ENCODE measurements at regions not wholly inside any gene's neighbourhood (a gene's known extent, or its start where the extent isn't known, plus 50 kb on each side); places are given as distances from the start of the nearest gene placed in this dataset.
A peak's percentile ranks its signal among the peaks of the same experiment; 100 is the strongest.

- Mint-ChIP-seq H3K9me3 (ENCODE audit: low read depth) (no peaks in the 10 kb centered on the region), H3K4me1 (peaks cover 11% of the 10 kb centered on the region), H3K27ac (no peak overlapping the region), H3K27me3 (peaks cover 72% of the 10 kb centered on the region), H3K4me3 (no peak overlapping the region), H3K36me3 (no peaks in the 10 kb centered on the region)
- CTCF ChIA-PET, result no interaction called here
- DNase-seq, result no peak
- ATAC-seq, result no peak
Measured at GRCh38 chr12:24565300-24565699, 383.6 kb downstream of the BCAT1 start.

- DNase-seq, result no peak
Measured at GRCh38 chr12:24562771-24563431, 386.0 kb downstream of the BCAT1 start.

GRCh38 chr12:24561882-24562770 is 386.8 kb downstream of the BCAT1 start:
- no peak for DNase-seq
- CTCF ChIA-PET, result no interaction called here
- H3K4me3 Mint-ChIP-seq, result peak overlapping the region; percentile 77
- H3K36me3 Mint-ChIP-seq, result no peaks in the 10 kb centered on the region
- peaks cover 11% of the 10 kb centered on the region for H3K4me1 Mint-ChIP-seq
- ATAC-seq, result peak; percentile 50
- H3K9me3 Mint-ChIP-seq (ENCODE audit: low read depth), result no peaks in the 10 kb centered on the region
- H3K27ac Mint-ChIP-seq, result peak overlapping the region; percentile 49
- peaks cover 74% of the 10 kb centered on the region for H3K27me3 Mint-ChIP-seq

More at GRCh38 chr12:24562771-24563431, 386.0 kb downstream of the BCAT1 start:
- Mint-ChIP-seq H3K4me1 (peaks cover 11% of the 10 kb centered on the region), H3K27me3 (peaks cover 76% of the 10 kb centered on the region), H3K27ac (no peak overlapping the region), H3K4me3 (peak overlapping the region; percentile 77), H3K36me3 (no peaks in the 10 kb centered on the region), H3K9me3 (ENCODE audit: low read depth) (no peaks in the 10 kb centered on the region)
- peak; percentile 45 for ATAC-seq
- CTCF ChIA-PET, result no interaction called here

GRCh38 chr12:24561411-24561871 is 387.5 kb downstream of the BCAT1 start:
- ATAC-seq (peak; percentile 23), DNase-seq (no peak)
- peaks cover 70% of the 10 kb centered on the region for H3K27me3 Mint-ChIP-seq
- no peaks in the 10 kb centered on the region for H3K9me3 Mint-ChIP-seq (ENCODE audit: low read depth)
- peaks cover 11% of the 10 kb centered on the region for H3K4me1 Mint-ChIP-seq
- CTCF ChIA-PET, result no interaction called here
- H3K4me3 Mint-ChIP-seq, result peak overlapping the region; percentile 77
- H3K27ac Mint-ChIP-seq, result peak overlapping the region; percentile 49
- no peaks in the 10 kb centered on the region for H3K36me3 Mint-ChIP-seq

GRCh38 chr12:24560831-24561271 is 388.1 kb downstream of the BCAT1 start:
- ATAC-seq, result no peak
- peaks cover 11% of the 10 kb centered on the region for H3K4me1 Mint-ChIP-seq
- CTCF ChIA-PET, result no interaction called here

GRCh38 chr12:24560192-24560775 is 388.6 kb downstream of the BCAT1 start:
- no peak for DNase-seq
- Mint-ChIP-seq H3K27me3 (peaks cover 66% of the 10 kb centered on the region), H3K4me3 (no peak overlapping the region), H3K27ac (no peak overlapping the region), H3K4me1 (peaks cover 11% of the 10 kb centered on the region), H3K9me3 (ENCODE audit: low read depth) (no peaks in the 10 kb centered on the region), H3K36me3 (no peaks in the 10 kb centered on the region)
- CTCF ChIA-PET, result no interaction called here
- no peak for ATAC-seq

More at GRCh38 chr12:24560831-24561271, 388.1 kb downstream of the BCAT1 start:
- peaks cover 69% of the 10 kb centered on the region for H3K27me3 Mint-ChIP-seq
- peak overlapping the region; percentile 77 for H3K4me3 Mint-ChIP-seq
- H3K27ac Mint-ChIP-seq, result no peak overlapping the region
- H3K9me3 Mint-ChIP-seq (ENCODE audit: low read depth), result no peaks in the 10 kb centered on the region
- DNase-seq, result no peak
- no peaks in the 10 kb centered on the region for H3K36me3 Mint-ChIP-seq

- Mint-ChIP-seq H3K9me3 (ENCODE audit: low read depth) (peaks cover 3% of the 10 kb centered on the region), H3K36me3 (no peaks in the 10 kb centered on the region), H3K4me1 (peaks cover 6% of the 10 kb centered on the region), H3K27me3 (peaks cover 44% of the 10 kb centered on the region), H3K27ac (no peak overlapping the region), H3K4me3 (no peak overlapping the region)
- DNase-seq (no peak), ATAC-seq (no peak)
- CTCF ChIA-PET, result no interaction called here
Measured at GRCh38 chr12:24557738-24558137, 391.2 kb downstream of the BCAT1 start.

- ATAC-seq (no peak), DNase-seq (no peak)
- Mint-ChIP-seq H3K4me1 (no peaks in the 10 kb centered on the region), H3K27ac (no peak overlapping the region), H3K27me3 (peaks cover 26% of the 10 kb centered on the region), H3K4me3 (no peak overlapping the region), H3K9me3 (ENCODE audit: low read depth) (peaks cover 3% of the 10 kb centered on the region), H3K36me3 (no peaks in the 10 kb centered on the region)
- CTCF ChIA-PET, result no interaction called here
Measured at GRCh38 chr12:24555730-24556129, 393.2 kb downstream of the BCAT1 start.

- ATAC-seq (no peak), DNase-seq (no peak)
- CTCF ChIA-PET, result no interaction called here
- Mint-ChIP-seq H3K27ac (no peak overlapping the region), H3K36me3 (no peaks in the 10 kb centered on the region), H3K27me3 (peaks cover 17% of the 10 kb centered on the region), H3K9me3 (ENCODE audit: low read depth) (peaks cover 3% of the 10 kb centered on the region), H3K4me1 (no peaks in the 10 kb centered on the region), H3K4me3 (no peak overlapping the region)
Measured at GRCh38 chr12:24554612-24555295, 394.1 kb downstream of the BCAT1 start.

- Mint-ChIP-seq H3K4me3 (no peak overlapping the region), H3K4me1 (no peaks in the 10 kb centered on the region), H3K27me3 (peaks cover 8% of the 10 kb centered on the region), H3K27ac (no peak overlapping the region), H3K36me3 (no peaks in the 10 kb centered on the region), H3K9me3 (ENCODE audit: low read depth) (peaks cover 3% of the 10 kb centered on the region)
- DNase-seq (no peak), ATAC-seq (no peak)
- CTCF ChIA-PET, result no interaction called here
Measured at GRCh38 chr12:24553259-24553658, 395.6 kb downstream of the BCAT1 start.

GRCh38 chr12:24551163-24551786 is 397.6 kb downstream of the BCAT1 start:
- Mint-ChIP-seq H3K4me3 (no peak overlapping the region), H3K9me3 (ENCODE audit: low read depth) (peaks cover 3% of the 10 kb centered on the region), H3K27me3 (no peaks in the 10 kb centered on the region), H3K36me3 (no peaks in the 10 kb centered on the region), H3K4me1 (no peaks in the 10 kb centered on the region), H3K27ac (no peak overlapping the region)
- no peak for DNase-seq
- ATAC-seq, result no peak
- CTCF ChIA-PET, result no interaction called here

GRCh38 chr12:24550609-24551008 is 398.3 kb downstream of the BCAT1 start:
- no peaks in the 10 kb centered on the region for H3K36me3 Mint-ChIP-seq
- no peaks in the 10 kb centered on the region for H3K27me3 Mint-ChIP-seq
- H3K27ac Mint-ChIP-seq, result no peak overlapping the region
- CTCF ChIA-PET, result no interaction called here
- peaks cover 3% of the 10 kb centered on the region for H3K9me3 Mint-ChIP-seq (ENCODE audit: low read depth)
- DNase-seq, result no peak
- H3K4me3 Mint-ChIP-seq, result no peak overlapping the region
- no peak for ATAC-seq
- no peaks in the 10 kb centered on the region for H3K4me1 Mint-ChIP-seq

- Mint-ChIP-seq H3K4me1 (no peaks in the 10 kb centered on the region), H3K36me3 (no peaks in the 10 kb centered on the region), H3K27ac (no peak overlapping the region), H3K4me3 (no peak overlapping the region), H3K27me3 (no peaks in the 10 kb centered on the region), H3K9me3 (ENCODE audit: low read depth) (no peaks in the 10 kb centered on the region)
- ATAC-seq, result no peak
- DNase-seq, result no peak
- CTCF ChIA-PET, result no interaction called here
Measured at GRCh38 chr12:24546661-24547060, 402.2 kb downstream of the BCAT1 start.
